Inferior parietal cortex (tissue), 1 donor: ENCODE measurements at regions not wholly inside any gene's neighbourhood (a gene's known extent, or its start where the extent isn't known, plus 50 kb on each side); places are given as distances from the start of the nearest gene placed in this dataset.

Source experiments
- DNase-seq: peaks from one replicate; pipeline ENCODE4 v3.0.0-alpha.2; 2016; ENCODE audit errors: extremely low spot score

DNA sequence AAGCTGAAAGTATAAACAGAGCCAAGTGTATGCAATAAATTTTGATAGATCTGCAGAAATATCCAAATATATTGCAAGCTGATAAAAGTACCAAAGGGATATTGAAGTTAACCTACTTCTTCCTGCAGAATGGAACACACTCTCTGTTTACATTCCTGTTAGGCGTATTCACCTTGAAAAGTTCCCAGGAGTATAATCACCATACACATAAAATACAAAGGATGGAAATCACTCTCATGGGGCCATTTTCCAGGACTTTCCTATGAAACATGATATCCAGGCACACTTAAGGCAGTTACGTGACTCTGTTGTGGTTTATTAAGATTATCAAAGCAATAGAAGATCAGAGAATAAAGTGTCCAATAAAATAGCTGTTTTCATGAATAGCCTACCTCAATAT lies 1142.3 kb downstream of the NLGN4X start:
- no peak for DNase-seq

DNA sequence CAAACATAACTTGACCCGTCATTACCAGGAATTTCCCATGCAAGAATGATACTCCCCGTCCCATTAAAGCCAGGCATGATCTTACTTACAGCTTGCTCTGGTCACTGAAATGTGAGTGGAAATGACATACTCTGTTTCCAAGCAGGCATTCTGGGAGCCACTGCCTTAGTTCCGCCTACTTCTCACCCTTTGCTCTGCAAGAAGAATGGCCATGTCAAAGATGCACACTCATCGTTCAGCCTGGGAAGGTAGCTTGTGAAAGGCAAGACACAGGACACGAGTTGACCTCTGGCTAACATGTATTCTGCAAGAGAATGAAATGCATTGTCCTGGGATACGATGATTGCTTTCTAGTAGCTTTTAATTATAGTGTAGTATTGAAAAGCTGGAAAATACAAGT lies 1144.4 kb downstream of the NLGN4X start:
- no peak for DNase-seq

GRCh38 chrX:5082705-5083104 lies 1146.0 kb downstream of the NLGN4X start:
- no peak for DNase-seq

GRCh38 chrX:5080791-5081190 lies 1147.9 kb downstream of the NLGN4X start:
- DNase-seq = no peak

GRCh38 chrX:5068550-5068949 lies 1160.1 kb downstream of the NLGN4X start:
- no peak for DNase-seq

GRCh38 chrX:5057786-5058185 lies 1170.9 kb downstream of the NLGN4X start:
- DNase-seq = no peak

GRCh38 chrX:5054852-5055251 lies 1173.8 kb downstream of the NLGN4X start:
- DNase-seq = no peak

DNA sequence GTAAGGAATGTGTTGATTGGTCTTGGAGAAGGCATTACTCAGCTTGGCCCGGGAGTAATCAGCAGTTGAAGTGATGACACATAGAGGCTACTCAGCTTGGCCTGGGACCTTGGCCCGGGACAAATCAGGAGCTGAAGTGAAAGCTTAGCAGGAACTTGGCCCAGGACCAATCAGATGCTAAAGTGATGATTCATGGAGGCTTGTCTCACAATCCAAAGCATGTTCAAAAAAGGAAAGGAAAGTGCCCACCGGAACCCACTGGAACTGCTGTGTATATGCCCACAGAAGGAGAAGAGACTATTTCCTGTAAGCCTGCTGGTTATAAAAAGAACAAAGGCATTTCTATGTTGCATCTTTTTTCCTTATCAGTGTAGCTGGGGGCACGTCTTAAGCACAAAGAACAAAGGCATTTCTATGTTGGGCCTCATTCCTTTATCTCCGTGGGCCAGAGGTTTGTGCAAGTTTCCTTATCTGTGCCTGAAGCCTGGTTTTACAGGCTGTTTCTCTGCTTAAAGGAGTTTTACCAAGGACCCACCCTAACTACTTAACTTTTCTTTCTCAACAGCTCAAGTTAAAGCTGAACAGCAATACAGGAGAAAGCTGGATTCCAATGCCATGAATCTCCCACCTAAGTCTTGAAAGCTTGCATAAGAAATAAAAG lies 1176.7 kb downstream of the NLGN4X start:
- peak; percentile 1 for DNase-seq

GRCh38 chrX:5042563-5042962 lies 1186.1 kb downstream of the NLGN4X start:
- DNase-seq = no peak

- DNase-seq = no peak
These were observed 1196.9 kb downstream of the NLGN4X start for GRCh38 chrX:5031792-5032191.

- DNase-seq = no peak
These were observed 1213.2 kb downstream of the NLGN4X start for GRCh38 chrX:5015451-5015850.

DNA sequence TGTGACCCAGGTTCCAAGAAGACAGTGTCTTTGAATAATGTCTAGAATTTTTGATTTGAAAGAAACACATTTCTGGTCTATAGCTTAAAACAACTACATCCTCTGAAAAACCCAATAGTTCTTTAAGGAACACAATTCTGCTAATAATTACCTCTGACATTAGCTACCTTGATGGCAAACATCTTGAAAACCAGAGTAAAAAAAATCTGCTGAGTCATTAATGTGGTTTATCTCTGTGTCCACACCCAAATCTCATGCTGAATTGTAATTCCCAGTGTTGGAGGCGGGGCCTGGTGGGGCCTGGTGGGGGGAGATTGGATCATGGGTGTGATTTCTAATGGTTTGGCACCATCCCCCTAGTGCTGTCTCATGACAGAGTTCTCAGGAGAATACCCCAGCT lies 1233.8 kb downstream of the NLGN4X start:
- no peak for DNase-seq

DNA sequence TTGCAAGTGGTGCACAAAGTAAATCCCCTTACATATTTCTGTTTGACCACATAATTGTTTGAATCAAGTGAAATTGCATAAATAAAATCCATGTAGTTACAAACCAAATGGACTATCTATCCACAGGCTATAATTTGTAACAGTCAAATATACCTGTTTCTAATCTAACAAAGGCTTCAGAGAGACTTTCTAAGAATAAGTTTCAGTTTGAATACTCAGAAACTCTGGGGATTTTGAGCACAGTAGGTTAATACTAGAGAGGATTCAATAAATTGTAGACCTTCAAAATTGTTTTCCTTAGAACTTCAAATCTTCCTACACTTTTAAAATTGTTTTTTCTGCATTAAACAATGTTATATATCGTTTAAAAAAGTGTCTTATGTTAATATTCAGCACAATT lies 1250.1 kb downstream of the NLGN4X start:
- no peak for DNase-seq

- DNase-seq = no peak
These were observed 1257.0 kb downstream of the NLGN4X start for GRCh38 chrX:4971646-4972045.

DNA sequence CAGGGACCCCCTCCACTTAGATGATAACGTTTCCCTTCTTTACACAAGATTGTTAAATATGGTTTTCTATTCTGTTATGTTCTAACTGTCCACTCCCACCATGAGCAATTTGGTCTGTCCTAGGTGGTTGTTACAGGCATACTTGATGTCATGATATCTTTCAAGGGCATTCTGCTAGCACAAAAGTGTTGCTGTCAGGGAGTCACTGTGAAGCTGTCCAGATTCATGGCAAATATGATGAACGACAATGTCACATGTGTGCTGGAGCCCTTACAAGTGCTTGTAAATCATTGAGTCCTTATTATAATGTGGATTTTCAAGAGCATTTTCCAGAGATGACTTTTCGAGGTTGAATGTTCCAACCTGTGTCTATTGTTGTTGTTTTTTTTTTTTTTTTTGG lies 1250.7 kb upstream of the PRKX start:
- no peak for DNase-seq

- DNase-seq = no peak
These were observed 1250.0 kb upstream of the PRKX start for GRCh38 chrX:4963432-4963831.

- DNase-seq = peak; percentile 1
These were observed 1231.3 kb upstream of the PRKX start for GRCh38 chrX:4944767-4945166.

GRCh38 chrX:4936315-4936714 lies 1222.9 kb upstream of the PRKX start:
- no peak for DNase-seq

GRCh38 chrX:4935846-4936245 lies 1222.4 kb upstream of the PRKX start:
- no peak for DNase-seq

DNA sequence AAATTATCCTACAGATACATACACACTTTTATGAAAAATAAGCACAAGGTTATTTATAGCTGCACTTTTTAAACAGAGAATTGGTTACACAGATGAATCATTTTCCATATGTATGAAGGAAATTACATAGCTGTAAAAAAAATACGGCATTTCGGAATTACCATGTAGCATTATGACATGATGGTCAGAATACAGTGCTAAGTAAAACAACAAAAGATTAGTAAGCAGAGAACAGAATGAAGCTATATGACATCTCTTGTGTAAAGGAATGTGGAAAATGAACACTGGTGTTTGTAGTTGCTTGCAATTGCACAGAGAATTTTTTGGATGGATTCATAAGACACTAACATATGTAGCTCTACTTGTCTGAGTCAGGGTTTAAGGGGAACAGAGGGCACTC lies 1222.0 kb upstream of the PRKX start:
- DNase-seq = no peak

GRCh38 chrX:4932790-4933189 lies 1219.3 kb upstream of the PRKX start:
- DNase-seq = no peak

- DNase-seq = no peak
These were observed 1217.0 kb upstream of the PRKX start for GRCh38 chrX:4930426-4930825.

DNA sequence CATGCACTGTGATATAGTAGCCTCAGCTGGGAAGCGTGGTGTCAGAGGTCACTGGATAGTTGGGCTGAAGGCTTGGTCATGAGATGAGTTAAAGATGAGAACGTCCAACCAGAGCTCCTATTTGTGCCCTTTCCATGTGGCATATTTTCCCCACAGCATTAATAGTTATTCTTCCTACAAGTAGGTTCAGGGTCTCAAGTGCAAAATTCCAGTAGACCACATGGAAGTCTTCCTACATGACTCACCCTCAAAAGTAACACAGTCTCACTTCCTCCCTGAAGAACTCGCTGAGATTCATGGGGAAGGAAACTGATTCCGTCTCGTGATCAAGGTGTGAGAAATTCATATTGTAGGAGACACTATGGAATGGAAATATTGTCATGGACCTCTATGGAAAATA lies 1212.5 kb upstream of the PRKX start:
- no peak for DNase-seq

DNA sequence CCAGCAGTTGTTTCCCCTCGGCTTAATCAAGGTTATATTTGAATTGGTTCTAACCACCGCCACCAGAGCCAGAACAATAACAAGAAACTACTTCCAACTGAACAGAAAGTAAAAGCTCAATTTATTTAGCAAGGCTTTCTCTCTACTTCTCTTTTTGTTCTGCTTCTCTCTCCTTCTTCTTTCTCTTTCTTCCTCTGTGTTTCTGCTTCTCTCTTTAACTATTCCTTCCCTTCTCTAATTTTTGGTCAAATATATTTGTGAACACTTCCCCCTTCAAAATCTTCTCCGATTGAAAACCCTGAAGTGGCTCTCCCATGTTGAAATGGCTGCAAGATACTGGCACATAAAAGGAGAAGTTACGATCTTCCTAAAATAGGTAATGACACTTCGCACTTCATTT lies 1195.9 kb upstream of the PRKX start:
- DNase-seq = no peak
